GM12891 (cell line): ENCODE measurements at regions not wholly inside any gene's neighbourhood (a gene's known extent, or its start where the extent isn't known, plus 50 kb on each side); places are given as distances from the start of the nearest gene placed in this dataset.

Experiments
- PAX5 ChIP-seq: IDR thresholded peaks from 2 replicates; pipeline ENCODE4 v1.6.1; 2011; ENCODE audit warnings: low read length, moderate library complexity, mild to moderate bottlenecking; ENCODE audit not compliant: insufficient read depth, severe bottlenecking
- POLR2A ChIP-seq: IDR thresholded peaks from 2 replicates; pipeline ENCODE4 v1.6.1; 2011; ENCODE audit warnings: low read depth, low read length, control low read depth
- POLR2AphosphoS5 ChIP-seq: IDR thresholded peaks from 2 replicates; pipeline ENCODE4 v1.6.1; 2011; ENCODE audit warnings: low read depth, low read length, control low read depth
- POU2F2 ChIP-seq: IDR thresholded peaks from 2 replicates; pipeline ENCODE4 v1.6.1; 2011; ENCODE audit warnings: low read depth, mild to moderate bottlenecking, control low read depth, low read length, moderate library complexity
- SPI1 ChIP-seq: IDR thresholded peaks from 2 replicates; pipeline ENCODE4 v1.6.1; 2011; ENCODE audit warnings: low read depth, low read length, control low read depth
- TAF1 ChIP-seq: IDR thresholded peaks from 2 replicates; pipeline ENCODE4 v1.6.1; 2011; ENCODE audit warnings: low read depth, low read length, control low read depth

GRCh38 chr1:157367091-157367739 is 185.1 kb downstream of the FCRL5 start:
- TF ChIP-seq POLR2AphosphoS5: no peak
- TF ChIP-seq POLR2A: no peak
- no peak for TF ChIP-seq TAF1
- no peak for TF ChIP-seq SPI1
- no peak for TF ChIP-seq POU2F2
- no peak for TF ChIP-seq PAX5
